ENCODE measurements at regions not wholly inside any gene's neighbourhood (a gene's known extent, or its start where the extent isn't known, plus 50 kb on each side); places are given as distances from the start of the nearest gene placed in this dataset.

- TF ChIP-seq CHD4 (IDR thresholded peaks at IDR 0.05; ENCODE audit: borderline replicate concordance) (no peak), CTCF (IDR thresholded peaks at IDR 0.05) (0 out of 3 replicates have a peak, but pooled peaks have one; percentile 33), POLR2A (IDR thresholded peaks at IDR 0.05; ENCODE audit: low read length) (no peak), RFX5 (IDR thresholded peaks at IDR 0.05) (no peak), RCOR1 (IDR thresholded peaks at IDR 0.05; ENCODE audit: low read depth, low read length) (no peak), KDM1A (IDR thresholded peaks at IDR 0.05; ENCODE audit: low read depth) (no peak), EP300 (IDR thresholded peaks at IDR 0.05) (no peak), MAFK (IDR thresholded peaks at IDR 0.05; ENCODE audit: partially characterized antibody) (no peak), PBX3 (IDR thresholded peaks at IDR 0.05) (no peak), NFE2L2 (conservative IDR thresholded peaks at IDR 0.05; ENCODE audit: low read length) (no peak), RNF2 (IDR thresholded peaks at IDR 0.05; ENCODE audit: borderline replicate concordance, low read depth) (no peak)
These were observed 145.1 kb upstream of the FKBP1C start for GRCh38 chr6:63066055-63066704.

All from A549 (cell line).